ENCODE measurements at regions not wholly inside any gene's neighbourhood (a gene's known extent, or its start where the extent isn't known, plus 50 kb on each side); places are given as distances from the start of the nearest gene placed in this dataset.
"Not testable (repeated sequence)": the region's sequence is repeated elsewhere in the genome, so short reads cannot be mapped to it uniquely, and the experiment has no call there.

DNA sequence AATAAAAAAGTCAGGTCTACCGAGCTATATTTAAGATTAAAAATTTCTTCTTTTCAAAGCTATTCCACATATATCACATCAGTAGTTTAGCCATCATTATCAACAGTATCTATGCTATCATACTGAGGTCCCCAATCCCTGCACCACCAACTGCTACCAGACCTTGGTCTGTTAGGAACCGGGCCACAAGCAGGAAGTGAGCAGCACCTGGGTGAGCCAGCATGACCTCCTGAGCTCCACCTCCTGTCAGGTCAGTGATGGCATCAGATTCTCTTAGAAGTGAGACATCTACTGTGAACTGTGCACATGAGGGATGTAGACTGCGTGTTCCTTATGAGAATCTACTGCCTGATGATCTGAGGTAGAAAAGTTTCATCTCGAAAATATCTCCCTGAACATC is 632.1 kb upstream of the KCND2 start:
- DNase-seq (ENCODE audit: extremely low spot score): no peak
- ChIA-PET CTCF (no interaction called here), POLR2A (no interaction called here)
- no peak for TF ChIP-seq HDGF (IDR thresholded peaks at IDR 0.05; ENCODE audit: borderline replicate concordance)
- no peak for TF ChIP-seq SP1 (IDR thresholded peaks at IDR 0.05)
- TF ChIP-seq L3MBTL2 (conservative IDR thresholded peaks at IDR 0.05): no peak
- TF ChIP-seq TARDBP (IDR thresholded peaks at IDR 0.05): no peak
- TF ChIP-seq, protein P1, sequence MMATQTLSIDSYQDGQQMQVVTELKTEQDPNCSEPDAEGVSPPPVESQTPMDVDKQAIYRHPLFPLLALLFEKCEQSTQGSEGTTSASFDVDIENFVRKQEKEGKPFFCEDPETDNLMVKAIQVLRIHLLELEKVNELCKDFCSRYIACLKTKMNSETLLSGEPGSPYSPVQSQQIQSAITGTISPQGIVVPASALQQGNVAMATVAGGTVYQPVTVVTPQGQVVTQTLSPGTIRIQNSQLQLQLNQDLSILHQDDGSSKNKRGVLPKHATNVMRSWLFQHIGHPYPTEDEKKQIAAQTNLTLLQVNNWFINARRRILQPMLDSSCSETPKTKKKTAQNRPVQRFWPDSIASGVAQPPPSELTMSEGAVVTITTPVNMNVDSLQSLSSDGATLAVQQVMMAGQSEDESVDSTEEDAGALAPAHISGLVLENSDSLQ (IDR thresholded peaks at IDR 0.05): no peak
- no peak for TF ChIP-seq NFRKB (IDR thresholded peaks at IDR 0.05)
- no peak for TF ChIP-seq FOXM1 (IDR thresholded peaks at IDR 0.05; ENCODE audit: borderline replicate concordance)
- TF ChIP-seq LEF1 (IDR thresholded peaks at IDR 0.05; ENCODE audit: borderline replicate concordance): no peak
- TF ChIP-seq SUZ12 (IDR thresholded peaks at IDR 0.05): no peak
- no peak for TF ChIP-seq FOXK2 (IDR thresholded peaks at IDR 0.05)
- TF ChIP-seq ELF4 (IDR thresholded peaks at IDR 0.05): no peak
- TF ChIP-seq CTBP1 (IDR thresholded peaks at IDR 0.05; ENCODE audit: borderline replicate concordance): no peak
- no peak for TF ChIP-seq FOXA1 (IDR thresholded peaks at IDR 0.05)
- TF ChIP-seq BHLHE40 (IDR thresholded peaks at IDR 0.05; ENCODE audit: borderline replicate concordance): no peak
- no peak for TF ChIP-seq ARNT (IDR thresholded peaks at IDR 0.05)

DNA sequence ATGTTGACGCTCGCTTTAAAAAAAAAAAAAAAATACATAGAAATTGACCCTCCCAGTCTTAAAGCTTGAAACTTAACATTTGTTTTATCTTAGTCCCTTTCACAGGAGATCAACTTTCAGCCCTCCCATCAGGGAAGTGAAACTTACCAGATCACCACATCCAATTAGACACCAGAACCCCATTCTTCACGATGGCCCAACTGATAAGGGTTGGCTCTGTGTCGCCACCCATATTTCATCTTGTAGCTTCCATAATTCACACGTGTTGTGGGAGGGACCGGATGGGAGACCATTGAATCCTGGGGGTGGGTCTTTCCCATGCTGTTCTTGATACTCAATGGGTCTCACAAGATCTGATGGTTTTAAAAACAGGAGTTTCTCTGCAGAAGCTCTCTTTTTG is 629.4 kb upstream of the KCND2 start:
- POLR2A ChIA-PET: no interaction called here
- CTCF ChIA-PET: no interaction called here
- DNase-seq (ENCODE audit: extremely low spot score): no peak
- TF ChIP-seq TARDBP (IDR thresholded peaks at IDR 0.05) (no peak), CTBP1 (IDR thresholded peaks at IDR 0.05; ENCODE audit: borderline replicate concordance) (no peak), HDGF (IDR thresholded peaks at IDR 0.05; ENCODE audit: borderline replicate concordance) (no peak), NFRKB (IDR thresholded peaks at IDR 0.05) (no peak), ZNF384 (IDR thresholded peaks at IDR 0.05) (no peak), LEF1 (IDR thresholded peaks at IDR 0.05; ENCODE audit: borderline replicate concordance) (no peak), FOXK2 (IDR thresholded peaks at IDR 0.05) (no peak), L3MBTL2 (conservative IDR thresholded peaks at IDR 0.05) (no peak), BHLHE40 (IDR thresholded peaks at IDR 0.05; ENCODE audit: borderline replicate concordance) (no peak), ARNT (IDR thresholded peaks at IDR 0.05) (no peak), ELF4 (IDR thresholded peaks at IDR 0.05) (no peak), FOXM1 (IDR thresholded peaks at IDR 0.05; ENCODE audit: borderline replicate concordance) (no peak), SP1 (IDR thresholded peaks at IDR 0.05) (no peak)
- TF ChIP-seq, protein P1 (IDR thresholded peaks at IDR 0.05): no peak

DNA sequence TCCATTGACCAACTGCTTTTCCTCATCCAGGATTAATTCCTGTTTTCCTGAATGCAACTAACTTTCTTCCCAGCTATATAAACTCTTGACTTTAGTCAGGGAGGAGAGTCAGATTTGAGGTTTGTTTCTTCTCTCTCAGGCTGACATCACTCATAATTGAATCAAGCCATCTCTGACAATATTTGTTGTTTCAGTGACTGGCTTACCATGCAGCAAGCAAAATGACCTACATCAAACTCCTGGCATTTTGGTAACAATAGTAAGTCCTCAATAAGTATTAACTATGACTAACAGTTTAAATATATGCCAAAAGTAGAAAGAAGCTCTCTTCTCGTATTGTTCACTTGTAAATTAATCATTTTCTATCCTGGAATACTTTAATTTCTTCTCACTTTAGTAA is 625.7 kb upstream of the KCND2 start:
- no peak for DNase-seq (ENCODE audit: extremely low spot score)
- CTCF ChIA-PET: no interaction called here
- POLR2A ChIA-PET: no interaction called here
- TF ChIP-seq FOXM1 (IDR thresholded peaks at IDR 0.05; ENCODE audit: borderline replicate concordance) (no peak), NFRKB (IDR thresholded peaks at IDR 0.05) (no peak), TARDBP (IDR thresholded peaks at IDR 0.05) (no peak), SUZ12 (IDR thresholded peaks at IDR 0.05) (no peak), ARNT (IDR thresholded peaks at IDR 0.05) (no peak), ELF4 (IDR thresholded peaks at IDR 0.05) (no peak), L3MBTL2 (conservative IDR thresholded peaks at IDR 0.05) (no peak), ZNF384 (IDR thresholded peaks at IDR 0.05) (no peak), BHLHE40 (IDR thresholded peaks at IDR 0.05; ENCODE audit: borderline replicate concordance) (no peak), SP1 (IDR thresholded peaks at IDR 0.05) (no peak)
- TF ChIP-seq, protein P1 (IDR thresholded peaks at IDR 0.05): no peak

DNA sequence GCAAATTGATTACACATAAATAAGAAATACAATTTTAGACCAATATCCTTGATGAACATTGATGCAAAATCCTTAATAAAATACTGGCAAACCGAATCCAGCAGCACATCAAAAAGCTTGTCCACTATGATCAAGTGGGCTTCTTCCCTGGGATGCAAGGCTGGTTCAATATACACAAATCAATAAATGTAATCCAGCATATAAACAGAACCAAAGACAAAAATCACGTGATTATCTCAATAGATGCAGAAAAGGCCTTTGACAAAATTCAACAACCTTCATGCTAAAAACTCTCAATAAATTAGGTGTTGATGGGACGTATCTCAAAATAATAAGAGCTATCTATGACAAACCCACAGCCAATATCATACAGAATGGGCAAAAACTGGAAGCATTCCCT is 624.2 kb upstream of the KCND2 start:
- POLR2A ChIA-PET; DNase-seq (ENCODE audit: extremely low spot score); CTCF ChIA-PET: not testable (repeated sequence)

DNA sequence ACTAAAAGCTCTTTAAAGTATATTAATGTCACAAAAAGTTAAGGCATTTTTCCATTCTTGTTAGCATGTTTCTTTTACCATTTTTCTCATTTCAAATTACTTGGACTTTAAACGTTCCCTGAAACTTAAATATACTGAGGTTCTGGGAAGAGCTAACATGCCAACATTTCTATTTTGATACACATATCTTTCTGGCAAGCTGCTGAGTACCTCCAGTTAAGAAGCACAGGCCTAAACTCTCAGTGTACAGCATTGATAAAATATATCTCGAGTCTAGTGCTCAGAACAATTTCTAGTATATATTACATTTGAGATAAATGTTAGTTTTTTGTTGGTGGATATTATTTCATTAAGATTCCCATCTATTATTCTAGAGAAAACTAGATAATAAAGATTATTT is 612.9 kb upstream of the KCND2 start:
- DNase-seq (ENCODE audit: extremely low spot score): no peak
- ChIA-PET POLR2A (no interaction called here), CTCF (no interaction called here)
- TF ChIP-seq FOXK2 (IDR thresholded peaks at IDR 0.05): no peak
- no peak for TF ChIP-seq TARDBP (IDR thresholded peaks at IDR 0.05)
- no peak for TF ChIP-seq LEF1 (IDR thresholded peaks at IDR 0.05; ENCODE audit: borderline replicate concordance)
- no peak for TF ChIP-seq ARNT (IDR thresholded peaks at IDR 0.05)
- no peak for TF ChIP-seq FOXA1 (IDR thresholded peaks at IDR 0.05)

DNA sequence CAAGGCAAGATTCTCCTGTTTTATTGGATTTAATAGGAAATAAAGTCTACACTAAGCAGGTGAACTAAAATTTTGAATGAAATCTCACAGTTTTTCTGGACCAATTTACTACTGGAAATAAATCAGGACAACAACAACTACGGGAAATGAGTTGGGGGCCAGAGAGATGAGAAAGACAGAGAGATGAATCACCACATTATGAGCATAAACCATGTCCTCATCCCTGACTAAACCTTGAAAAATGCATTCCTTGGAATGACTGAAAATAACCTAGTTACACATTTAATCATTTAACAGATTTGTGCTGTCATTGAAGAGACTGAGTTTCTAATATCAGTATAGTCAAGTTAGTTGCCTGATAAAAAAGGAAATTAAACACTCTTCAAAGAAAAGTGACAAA is 608.4 kb upstream of the KCND2 start:
- ChIA-PET CTCF (no interaction called here), POLR2A (no interaction called here)
- DNase-seq (ENCODE audit: extremely low spot score): no peak
- TF ChIP-seq FOXM1 (IDR thresholded peaks at IDR 0.05; ENCODE audit: borderline replicate concordance) (no peak), L3MBTL2 (conservative IDR thresholded peaks at IDR 0.05) (no peak), NFRKB (IDR thresholded peaks at IDR 0.05) (no peak), SP1 (IDR thresholded peaks at IDR 0.05) (no peak), FOXK2 (IDR thresholded peaks at IDR 0.05) (no peak), ARNT (IDR thresholded peaks at IDR 0.05) (no peak)
- TF ChIP-seq, protein P1 (IDR thresholded peaks at IDR 0.05): no peak

DNA sequence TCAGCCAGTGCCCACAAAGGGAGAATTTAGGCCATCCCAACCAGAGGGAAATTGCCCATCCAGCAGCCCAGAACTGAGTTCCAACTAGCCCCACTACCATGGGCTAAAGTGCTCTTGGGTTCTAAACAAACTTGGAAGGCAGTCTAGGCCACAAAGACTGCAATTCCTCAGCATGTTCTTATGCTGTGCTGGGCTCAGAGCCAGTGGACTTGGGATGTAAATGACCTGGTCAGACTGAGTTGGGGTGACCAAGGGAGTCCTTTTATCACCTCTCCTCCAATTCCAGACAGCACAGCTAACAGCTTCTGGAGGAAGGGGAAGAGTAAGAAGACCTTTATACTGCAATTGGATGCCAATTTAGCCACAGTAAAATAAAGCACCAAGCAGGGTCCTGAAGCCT is 607.2 kb upstream of the KCND2 start:
- TF ChIP-seq ARNT (IDR thresholded peaks at IDR 0.05) (no peak), ELF4 (IDR thresholded peaks at IDR 0.05) (no peak), SP1 (IDR thresholded peaks at IDR 0.05) (no peak), FOXA1 (IDR thresholded peaks at IDR 0.05) (no peak), BHLHE40 (IDR thresholded peaks at IDR 0.05; ENCODE audit: borderline replicate concordance) (no peak), SUZ12 (IDR thresholded peaks at IDR 0.05) (no peak), TARDBP (IDR thresholded peaks at IDR 0.05) (no peak), FOXM1 (IDR thresholded peaks at IDR 0.05; ENCODE audit: borderline replicate concordance) (no peak), LEF1 (IDR thresholded peaks at IDR 0.05; ENCODE audit: borderline replicate concordance) (no peak), FOXK2 (IDR thresholded peaks at IDR 0.05) (no peak), CTBP1 (IDR thresholded peaks at IDR 0.05; ENCODE audit: borderline replicate concordance) (no peak), ZNF384 (IDR thresholded peaks at IDR 0.05) (no peak), L3MBTL2 (conservative IDR thresholded peaks at IDR 0.05) (no peak), NFRKB (IDR thresholded peaks at IDR 0.05) (no peak)
- TF ChIP-seq, protein P1 (IDR thresholded peaks at IDR 0.05): no peak
- CTCF ChIA-PET: no interaction called here
- DNase-seq (ENCODE audit: extremely low spot score): no peak
- POLR2A ChIA-PET: no interaction called here
